Sigmoid colon (tissue), 6 donors: ENCODE measurements at regions not wholly inside any gene's neighbourhood (a gene's known extent, or its start where the extent isn't known, plus 50 kb on each side); places are given as distances from the start of the nearest gene placed in this dataset.

Source experiments
- DNase-seq: peaks from one replicate; pipeline ENCODE4 v3.0.0-alpha.2; 2019
- H3K27ac ChIP-seq, 4 donors: fragments of 200-600 bp; sonication (generic); one replicate each; pipeline ENCODE4 v1.5.1; 2016 to 2019; ENCODE audit warnings: mild to moderate bottlenecking in 1 of 4
- H3K27me3 ChIP-seq, 3 donors: fragments of 200-600 bp; sonication (generic); one replicate each; pipeline ENCODE4 v1.5.1; 2019; ENCODE audit warnings: mild to moderate bottlenecking in 1 of 3
- H3K36me3 ChIP-seq, 4 donors: fragments of 200-600 bp; sonication (generic); one replicate each; pipeline ENCODE4 v1.5.1; 2016 to 2019
- H3K4me1 ChIP-seq, 4 donors: fragments of 200-600 bp; sonication (generic); one replicate each; pipeline ENCODE4 v1.5.1; 2017 to 2019
- H3K4me3 ChIP-seq, 4 donors: fragments of 200-600 bp; sonication (generic); one replicate each; pipeline ENCODE4 v1.5.1; 2017 to 2019; ENCODE audit warnings: mild to moderate bottlenecking in 2 of 4, moderate library complexity in 1 of 4
- H3K9me3 ChIP-seq, 4 donors: fragments of 200-600 bp in 3 of 4; sonication (generic) in 3 of 4; one replicate each; pipeline versions ENCODE4 v1.5.1 to v1.6.1; 2013 to 2019
- EP300 ChIP-seq, 4 donors: sonication (generic); formaldehyde crosslinking; IDR thresholded peaks; one replicate each; pipeline ENCODE4 v1.6.1; 2017; ENCODE audit warnings: antibody characterized with exemption in 4 of 4
- POLR2A ChIP-seq, 2 donors: fragments of 450-650 bp; IDR thresholded peaks; one replicate each; pipeline ENCODE4 v1.6.1; 2016; ENCODE audit warnings: antibody characterized with exemption in 2 of 2, mild to moderate bottlenecking in 2 of 2, moderate library complexity in 2 of 2
- POLR2AphosphoS5 ChIP-seq, 4 donors: sonication (generic); formaldehyde crosslinking; IDR thresholded peaks; one replicate each; pipeline ENCODE4 v1.6.1; 2017; ENCODE audit warnings: antibody characterized with exemption in 4 of 4
- WGBS, 2 donors: extraction: QIAGEN DNeasy Blood & Tissue Kit; methylation state at CpG; one replicate each; pipeline ENCODE4 v1.1.7; 2013; 5-methylcytosine and 5-hydroxymethylcytosine counted together
- intact Hi-C: fragments of 100-400 bp; cut with DNase I; formaldehyde crosslinking; loops from one replicate; pipeline ENCODE4 v1.15.1; 2023
- TF ChIP-seq, protein P1 (sequence below), 4 experiments: fragments of 450-650 bp in 3 of 4; fragments of 200-600 bp in 1 of 4; IDR thresholded peaks; one replicate each; pipeline ENCODE4 v1.5.1; 2016 to 2019; ENCODE audit warnings: antibody characterized with exemption in 4 of 4, mild to moderate bottlenecking in 3 of 4, moderate library complexity in 2 of 4
- donor health status: healthy with polysubstance abuse.
- donor health status: healthy.

DNA sequence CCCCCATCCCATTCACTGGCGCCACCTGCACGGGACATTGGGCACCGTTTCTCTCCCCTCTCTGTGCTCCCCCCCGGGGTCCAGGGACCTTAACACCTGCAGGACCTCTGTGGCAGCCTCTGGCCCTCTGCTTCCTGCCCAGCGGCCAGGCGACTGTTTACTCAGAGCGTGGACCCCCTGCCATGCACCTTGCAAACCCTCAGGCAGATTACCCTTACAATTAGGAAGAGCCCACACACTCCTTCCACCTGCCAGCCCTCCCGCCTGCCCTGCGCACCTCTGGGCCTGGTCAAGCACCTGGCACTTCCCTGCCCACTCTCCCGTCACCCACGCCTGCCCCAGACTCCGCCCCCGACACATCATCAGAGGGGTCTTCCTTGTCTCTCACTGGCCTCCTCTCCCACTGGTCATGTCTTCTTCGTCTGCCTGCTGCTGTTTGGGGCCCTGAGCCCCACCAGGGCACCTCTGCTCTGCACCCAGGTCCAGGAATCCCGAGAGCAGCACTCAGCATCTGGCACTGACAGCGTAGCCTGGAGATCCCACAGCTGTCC lies 281.3 kb upstream of the IRX4 start:
- 67 to 69% methylated on average over 16 of the region's 16 CpGs for WGBS, 2 donors
- Histone ChIP-seq H3K36me3 (no peaks in the 10 kb centered on the region), H3K27me3 (no peaks in the 10 kb centered on the region), H3K4me1 (no peaks in the 10 kb centered on the region), H3K27ac (no peak overlapping the region), H3K9me3 (no peaks in the 10 kb centered on the region), H3K4me3 (no peak overlapping the region)
- DNase-seq: peak; percentile 46
- TF ChIP-seq POLR2A (IDR thresholded peaks at IDR 0.05): no peak
- TF ChIP-seq EP300 (IDR thresholded peaks at IDR 0.05): no peak
- TF ChIP-seq, protein P1, sequence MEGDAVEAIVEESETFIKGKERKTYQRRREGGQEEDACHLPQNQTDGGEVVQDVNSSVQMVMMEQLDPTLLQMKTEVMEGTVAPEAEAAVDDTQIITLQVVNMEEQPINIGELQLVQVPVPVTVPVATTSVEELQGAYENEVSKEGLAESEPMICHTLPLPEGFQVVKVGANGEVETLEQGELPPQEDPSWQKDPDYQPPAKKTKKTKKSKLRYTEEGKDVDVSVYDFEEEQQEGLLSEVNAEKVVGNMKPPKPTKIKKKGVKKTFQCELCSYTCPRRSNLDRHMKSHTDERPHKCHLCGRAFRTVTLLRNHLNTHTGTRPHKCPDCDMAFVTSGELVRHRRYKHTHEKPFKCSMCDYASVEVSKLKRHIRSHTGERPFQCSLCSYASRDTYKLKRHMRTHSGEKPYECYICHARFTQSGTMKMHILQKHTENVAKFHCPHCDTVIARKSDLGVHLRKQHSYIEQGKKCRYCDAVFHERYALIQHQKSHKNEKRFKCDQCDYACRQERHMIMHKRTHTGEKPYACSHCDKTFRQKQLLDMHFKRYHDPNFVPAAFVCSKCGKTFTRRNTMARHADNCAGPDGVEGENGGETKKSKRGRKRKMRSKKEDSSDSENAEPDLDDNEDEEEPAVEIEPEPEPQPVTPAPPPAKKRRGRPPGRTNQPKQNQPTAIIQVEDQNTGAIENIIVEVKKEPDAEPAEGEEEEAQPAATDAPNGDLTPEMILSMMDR (IDR thresholded peaks at IDR 0.05): no peak
- no peak for TF ChIP-seq POLR2AphosphoS5 (IDR thresholded peaks at IDR 0.05)
- intact Hi-C loops: no loop called here

DNA sequence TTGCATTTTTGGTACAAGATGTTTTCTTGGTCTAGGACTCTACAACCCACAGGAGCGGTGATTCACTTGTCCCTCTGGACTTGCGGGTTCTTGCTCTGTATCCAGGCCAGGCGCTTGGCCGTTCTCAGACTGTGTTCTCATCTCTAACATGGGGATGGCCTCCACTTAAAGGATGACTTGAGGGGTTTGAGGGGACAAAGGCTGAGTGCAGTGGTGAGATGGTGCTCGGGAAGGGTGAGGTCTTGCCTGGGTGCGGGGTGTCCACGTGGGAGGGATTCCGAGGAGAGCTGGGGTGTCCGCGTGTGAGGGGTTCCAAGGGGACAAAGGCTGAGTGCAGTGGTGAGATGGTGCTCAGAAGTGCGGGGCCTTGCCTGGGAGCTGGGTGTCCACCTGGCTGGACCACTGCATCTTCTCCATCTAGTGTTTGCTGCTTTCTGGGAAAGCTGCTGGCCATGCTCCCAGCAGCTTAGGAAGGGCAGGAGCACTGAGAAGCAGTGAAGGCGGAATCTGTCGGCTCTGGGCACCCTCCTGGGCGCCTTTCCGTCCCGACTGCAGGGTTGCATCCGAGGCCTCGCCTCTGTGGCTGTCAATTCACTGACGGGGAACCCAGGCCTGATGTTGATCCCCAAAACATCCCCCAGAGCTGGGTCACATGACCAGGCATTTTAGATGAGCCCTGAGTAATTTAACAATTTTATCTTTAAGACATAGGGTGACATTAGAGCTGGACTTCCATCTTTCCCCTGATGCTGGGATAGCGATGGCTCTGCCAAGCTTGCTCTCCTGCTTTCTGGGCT lies 280.5 kb upstream of the IRX4 start:
- DNase-seq: peak; percentile 24
- WGBS, 2 donors: 89% methylated on average over 20 of the region's 20 CpGs
- Histone ChIP-seq H3K27ac (no peak overlapping the region), H3K4me1 (no peaks in the 10 kb centered on the region), H3K9me3 (no peaks in the 10 kb centered on the region), H3K4me3 (no peak overlapping the region), H3K27me3 (no peaks in the 10 kb centered on the region), H3K36me3 (no peaks in the 10 kb centered on the region)
- TF ChIP-seq EP300 (IDR thresholded peaks at IDR 0.05): no peak
- no peak for TF ChIP-seq POLR2A (IDR thresholded peaks at IDR 0.05)
- TF ChIP-seq, protein P1 (IDR thresholded peaks at IDR 0.05): no peak
- TF ChIP-seq POLR2AphosphoS5 (IDR thresholded peaks at IDR 0.05): no peak
- intact Hi-C loops: no loop called here

DNA sequence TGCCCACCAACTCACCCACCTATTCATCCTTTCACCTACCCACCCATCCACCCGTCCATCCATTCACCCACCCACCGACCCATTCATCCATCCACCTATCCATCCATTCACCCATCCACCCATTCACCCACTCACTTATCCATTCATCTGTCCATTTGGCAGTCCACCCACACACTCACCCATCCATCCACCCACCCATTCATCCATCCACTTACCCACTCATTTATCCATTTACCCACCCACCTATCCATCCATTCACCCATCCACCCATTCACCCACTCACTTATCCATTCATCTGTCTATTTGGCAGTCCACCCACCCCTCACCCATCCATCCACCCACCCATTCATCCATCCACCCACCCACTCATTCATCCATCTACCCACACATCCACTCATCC lies 278.1 kb upstream of the IRX4 start:
- Histone ChIP-seq H3K4me1 (no peaks in the 10 kb centered on the region), H3K36me3 (no peaks in the 10 kb centered on the region), H3K27ac (no peak overlapping the region), H3K27me3 (no peaks in the 10 kb centered on the region), H3K9me3 (no peaks in the 10 kb centered on the region), H3K4me3 (no peak overlapping the region)
- no peak for DNase-seq
- TF ChIP-seq POLR2A (IDR thresholded peaks at IDR 0.05) (no peak), EP300 (IDR thresholded peaks at IDR 0.05) (no peak), POLR2AphosphoS5 (IDR thresholded peaks at IDR 0.05) (no peak)
- TF ChIP-seq, protein P1 (IDR thresholded peaks at IDR 0.05): no peak
- intact Hi-C loops: no loop called here
- 87 to 93% methylated on average over 2 of the region's 2 CpGs for WGBS, 2 donors

DNA sequence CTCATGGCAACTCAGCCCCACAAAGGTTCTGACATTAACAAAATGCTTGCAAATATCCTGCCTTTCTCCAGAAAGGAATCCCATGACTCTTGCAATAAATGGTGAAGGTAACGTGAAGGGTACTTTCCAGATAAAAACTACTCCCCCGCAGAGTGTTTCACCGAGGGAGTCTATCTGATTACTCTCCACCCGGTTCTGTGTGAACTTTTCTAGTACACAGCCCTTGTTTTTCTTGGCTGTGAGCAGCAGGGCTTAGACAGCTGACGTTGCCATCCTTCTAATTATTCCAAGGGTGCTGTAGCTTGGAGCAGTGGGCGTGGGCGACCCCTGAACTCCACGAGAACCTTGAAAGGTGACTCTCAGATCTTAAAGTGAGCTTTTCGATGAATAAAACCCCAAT lies 276.0 kb upstream of the IRX4 start:
- 60 to 77% methylated on average over 9 of the region's 9 CpGs for WGBS, 2 donors
- DNase-seq: no peak
- no peaks in the 10 kb centered on the region for H3K4me1 ChIP-seq
- no peak overlapping the region for H3K4me3 ChIP-seq
- no peak for TF ChIP-seq EP300 (IDR thresholded peaks at IDR 0.05)
- TF ChIP-seq, protein P1 (IDR thresholded peaks at IDR 0.05): no peak
- TF ChIP-seq POLR2A (IDR thresholded peaks at IDR 0.05): no peak
- TF ChIP-seq POLR2AphosphoS5 (IDR thresholded peaks at IDR 0.05): no peak
- no peak overlapping the region for H3K27ac ChIP-seq
- H3K36me3 ChIP-seq: no peaks in the 10 kb centered on the region
- intact Hi-C loops: no loop called here
- H3K27me3 ChIP-seq: no peaks in the 10 kb centered on the region
- no peaks in the 10 kb centered on the region for H3K9me3 ChIP-seq
